ENCODE measurements at regions not wholly inside any gene's neighbourhood (a gene's known extent, or its start where the extent isn't known, plus 50 kb on each side); places are given as distances from the start of the nearest gene placed in this dataset.

DNA sequence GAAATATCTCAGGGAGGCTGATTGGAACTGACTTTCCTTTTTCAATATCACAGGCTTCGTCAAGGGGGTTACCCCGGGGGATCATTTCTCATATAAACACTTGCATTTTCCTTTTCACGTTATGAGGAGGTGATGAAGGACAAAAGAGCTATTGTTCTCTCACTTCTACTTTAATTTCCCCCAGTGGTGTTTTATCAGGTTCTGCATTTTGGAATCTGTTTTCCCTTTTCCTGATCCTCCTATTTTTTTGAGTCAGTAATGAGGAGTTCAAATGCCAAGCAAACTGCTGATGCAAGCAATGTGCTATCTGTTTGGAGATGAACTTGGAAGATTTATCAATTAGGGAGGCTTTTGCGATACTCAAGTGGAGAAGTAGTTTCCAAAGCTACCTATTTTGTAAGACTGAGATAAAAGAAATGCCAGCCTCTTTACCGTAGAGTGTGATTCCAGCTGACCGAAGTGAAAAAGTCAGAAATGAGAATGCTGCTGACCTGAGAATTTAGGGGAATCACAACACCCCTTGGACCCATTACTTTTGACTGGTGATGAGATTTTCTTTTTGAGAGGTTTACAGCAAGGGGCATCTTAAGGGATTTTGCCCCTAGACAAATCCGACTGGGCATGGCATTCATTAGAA lies 556.0 kb downstream of the RNF144A start:
- H3K27ac ChIP-seq (ENCODE audit: low read depth in 1 of 2, low read length in 2 of 2): no peak overlapping the region
- H3K9ac ChIP-seq (ENCODE audit: low read depth in 1 of 2, low read length in 2 of 2): no peak overlapping the region
- WGBS: 62% methylated on average over 7 of the region's 7 CpGs
- TF ChIP-seq TAF1 (conservative IDR thresholded peaks at IDR 0.05): no peak
- TF ChIP-seq RAD21 (IDR thresholded peaks at IDR 0.05): no peak
- no peak for TF ChIP-seq SP1 (IDR thresholded peaks at IDR 0.05)
- no peak for TF ChIP-seq FOXA1 (IDR thresholded peaks at IDR 0.05)
- TF ChIP-seq JUND (IDR thresholded peaks at IDR 0.05): no peak
- TF ChIP-seq YY1 (IDR thresholded peaks at IDR 0.05): no peak
- TF ChIP-seq HNF4G (IDR thresholded peaks at IDR 0.05): no peak
- TF ChIP-seq GABPA (IDR thresholded peaks at IDR 0.05 in 1 of 2, conservative IDR thresholded peaks at IDR 0.05 in 1 of 2): no peak
- no peak for TF ChIP-seq EGR1 (IDR thresholded peaks at IDR 0.05; ENCODE audit: low read depth in 2 of 2)
- TF ChIP-seq, protein P1, sequence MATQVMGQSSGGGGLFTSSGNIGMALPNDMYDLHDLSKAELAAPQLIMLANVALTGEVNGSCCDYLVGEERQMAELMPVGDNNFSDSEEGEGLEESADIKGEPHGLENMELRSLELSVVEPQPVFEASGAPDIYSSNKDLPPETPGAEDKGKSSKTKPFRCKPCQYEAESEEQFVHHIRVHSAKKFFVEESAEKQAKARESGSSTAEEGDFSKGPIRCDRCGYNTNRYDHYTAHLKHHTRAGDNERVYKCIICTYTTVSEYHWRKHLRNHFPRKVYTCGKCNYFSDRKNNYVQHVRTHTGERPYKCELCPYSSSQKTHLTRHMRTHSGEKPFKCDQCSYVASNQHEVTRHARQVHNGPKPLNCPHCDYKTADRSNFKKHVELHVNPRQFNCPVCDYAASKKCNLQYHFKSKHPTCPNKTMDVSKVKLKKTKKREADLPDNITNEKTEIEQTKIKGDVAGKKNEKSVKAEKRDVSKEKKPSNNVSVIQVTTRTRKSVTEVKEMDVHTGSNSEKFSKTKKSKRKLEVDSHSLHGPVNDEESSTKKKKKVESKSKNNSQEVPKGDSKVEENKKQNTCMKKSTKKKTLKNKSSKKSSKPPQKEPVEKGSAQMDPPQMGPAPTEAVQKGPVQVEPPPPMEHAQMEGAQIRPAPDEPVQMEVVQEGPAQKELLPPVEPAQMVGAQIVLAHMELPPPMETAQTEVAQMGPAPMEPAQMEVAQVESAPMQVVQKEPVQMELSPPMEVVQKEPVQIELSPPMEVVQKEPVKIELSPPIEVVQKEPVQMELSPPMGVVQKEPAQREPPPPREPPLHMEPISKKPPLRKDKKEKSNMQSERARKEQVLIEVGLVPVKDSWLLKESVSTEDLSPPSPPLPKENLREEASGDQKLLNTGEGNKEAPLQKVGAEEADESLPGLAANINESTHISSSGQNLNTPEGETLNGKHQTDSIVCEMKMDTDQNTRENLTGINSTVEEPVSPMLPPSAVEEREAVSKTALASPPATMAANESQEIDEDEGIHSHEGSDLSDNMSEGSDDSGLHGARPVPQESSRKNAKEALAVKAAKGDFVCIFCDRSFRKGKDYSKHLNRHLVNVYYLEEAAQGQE (IDR thresholded peaks at IDR 0.05): no peak
- TF ChIP-seq, protein P2, sequence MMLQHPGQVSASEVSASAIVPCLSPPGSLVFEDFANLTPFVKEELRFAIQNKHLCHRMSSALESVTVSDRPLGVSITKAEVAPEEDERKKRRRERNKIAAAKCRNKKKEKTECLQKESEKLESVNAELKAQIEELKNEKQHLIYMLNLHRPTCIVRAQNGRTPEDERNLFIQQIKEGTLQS (IDR thresholded peaks at IDR 0.05): no peak
- TF ChIP-seq NR2F2 (IDR thresholded peaks at IDR 0.05): no peak
- no peak for TF ChIP-seq FOXA2 (IDR thresholded peaks at IDR 0.05)
- no peaks in the 10 kb centered on the region for H3K9me3 ChIP-seq (ENCODE audit: control insufficient read depth in 4 of 4, low read length in 3 of 4)
- H3K27me3 ChIP-seq (ENCODE audit: control insufficient read depth in 4 of 4, insufficient read depth in 4 of 4, low read length in 3 of 4): peaks cover 0 to 2% (median 0%) of the 10 kb centered on the region in 4 donors
- no peak for DNase-seq (ENCODE audit: low spot score)
- no peak overlapping the region for H3K4me3 ChIP-seq (ENCODE audit: low read depth in 1 of 3, low read length in 3 of 3)
- no peaks in the 10 kb centered on the region for H3K4me1 ChIP-seq (ENCODE audit: control insufficient read depth in 4 of 4, insufficient read depth in 4 of 4, low read length in 3 of 4)
- no peaks in the 10 kb centered on the region for H3K36me3 ChIP-seq (ENCODE audit: control insufficient read depth in 4 of 4, insufficient read depth in 3 of 4, low read depth in 1 of 4, low read length in 3 of 4)

DNA sequence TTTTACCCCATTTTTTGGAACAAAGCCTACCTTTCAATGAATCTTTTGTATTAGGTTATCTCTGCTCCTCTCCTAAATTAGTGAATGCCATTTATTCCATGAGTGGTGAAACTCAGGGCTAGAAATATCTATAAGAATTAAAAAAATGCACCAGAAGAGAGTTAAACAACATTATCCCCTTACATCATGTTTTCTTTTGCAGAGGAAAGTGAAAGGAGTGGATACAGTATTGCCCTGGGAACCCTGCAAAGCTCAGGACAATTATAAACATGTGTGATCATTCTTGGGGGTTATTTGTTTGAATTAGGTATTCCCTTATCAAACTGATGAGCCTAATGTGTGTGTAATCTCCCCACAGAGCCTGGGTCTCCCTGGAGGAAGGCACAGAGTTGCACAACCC lies 559.2 kb downstream of the RNF144A start:
- Histone ChIP-seq H3K4me1 (ENCODE audit: control insufficient read depth in 4 of 4, insufficient read depth in 4 of 4, low read length in 3 of 4) (no peaks in the 10 kb centered on the region), H3K27me3 (ENCODE audit: control insufficient read depth in 4 of 4, insufficient read depth in 4 of 4, low read length in 3 of 4) (no peaks in the 10 kb centered on the region), H3K27ac (ENCODE audit: low read depth in 1 of 2, low read length in 2 of 2) (no peak overlapping the region), H3K36me3 (ENCODE audit: control insufficient read depth in 4 of 4, insufficient read depth in 3 of 4, low read depth in 1 of 4, low read length in 3 of 4) (no peaks in the 10 kb centered on the region), H3K9ac (ENCODE audit: low read depth in 1 of 2, low read length in 2 of 2) (no peak overlapping the region), H3K9me3 (ENCODE audit: control insufficient read depth in 4 of 4, low read length in 3 of 4) (no peaks in the 10 kb centered on the region), H3K4me3 (ENCODE audit: low read depth in 1 of 3, low read length in 3 of 3) (no peak overlapping the region)
- no peak for DNase-seq (ENCODE audit: low spot score)
- no peak for TF ChIP-seq JUND (IDR thresholded peaks at IDR 0.05)
- no peak for TF ChIP-seq FOXA1 (IDR thresholded peaks at IDR 0.05)
- no peak for TF ChIP-seq HNF4G (IDR thresholded peaks at IDR 0.05)
- TF ChIP-seq, protein P3, sequence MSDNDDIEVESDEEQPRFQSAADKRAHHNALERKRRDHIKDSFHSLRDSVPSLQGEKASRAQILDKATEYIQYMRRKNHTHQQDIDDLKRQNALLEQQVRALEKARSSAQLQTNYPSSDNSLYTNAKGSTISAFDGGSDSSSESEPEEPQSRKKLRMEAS (IDR thresholded peaks at IDR 0.05): no peak
- no peak for TF ChIP-seq EGR1 (IDR thresholded peaks at IDR 0.05; ENCODE audit: low read depth in 2 of 2)
- TF ChIP-seq RAD21 (IDR thresholded peaks at IDR 0.05): no peak
- no peak for TF ChIP-seq HNF4A (conservative IDR thresholded peaks at IDR 0.05)
- TF ChIP-seq TAF1 (conservative IDR thresholded peaks at IDR 0.05): no peak
- TF ChIP-seq SP1 (IDR thresholded peaks at IDR 0.05): no peak
- no peak for TF ChIP-seq RXRA (IDR thresholded peaks at IDR 0.05)
- TF ChIP-seq FOXA2 (IDR thresholded peaks at IDR 0.05): no peak
- no peak for TF ChIP-seq GABPA (IDR thresholded peaks at IDR 0.05 in 1 of 2, conservative IDR thresholded peaks at IDR 0.05 in 1 of 2)
- no peak for TF ChIP-seq YY1 (IDR thresholded peaks at IDR 0.05)
- TF ChIP-seq, protein P4, sequence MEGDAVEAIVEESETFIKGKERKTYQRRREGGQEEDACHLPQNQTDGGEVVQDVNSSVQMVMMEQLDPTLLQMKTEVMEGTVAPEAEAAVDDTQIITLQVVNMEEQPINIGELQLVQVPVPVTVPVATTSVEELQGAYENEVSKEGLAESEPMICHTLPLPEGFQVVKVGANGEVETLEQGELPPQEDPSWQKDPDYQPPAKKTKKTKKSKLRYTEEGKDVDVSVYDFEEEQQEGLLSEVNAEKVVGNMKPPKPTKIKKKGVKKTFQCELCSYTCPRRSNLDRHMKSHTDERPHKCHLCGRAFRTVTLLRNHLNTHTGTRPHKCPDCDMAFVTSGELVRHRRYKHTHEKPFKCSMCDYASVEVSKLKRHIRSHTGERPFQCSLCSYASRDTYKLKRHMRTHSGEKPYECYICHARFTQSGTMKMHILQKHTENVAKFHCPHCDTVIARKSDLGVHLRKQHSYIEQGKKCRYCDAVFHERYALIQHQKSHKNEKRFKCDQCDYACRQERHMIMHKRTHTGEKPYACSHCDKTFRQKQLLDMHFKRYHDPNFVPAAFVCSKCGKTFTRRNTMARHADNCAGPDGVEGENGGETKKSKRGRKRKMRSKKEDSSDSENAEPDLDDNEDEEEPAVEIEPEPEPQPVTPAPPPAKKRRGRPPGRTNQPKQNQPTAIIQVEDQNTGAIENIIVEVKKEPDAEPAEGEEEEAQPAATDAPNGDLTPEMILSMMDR (IDR thresholded peaks at IDR 0.05; ENCODE audit: low read depth, low read length, missing input control): no peak
- TF ChIP-seq, protein P2 (IDR thresholded peaks at IDR 0.05): no peak
